Fibroblast of lung (primary cell): ENCODE measurements at regions not wholly inside any gene's neighbourhood (a gene's known extent, or its start where the extent isn't known, plus 50 kb on each side); places are given as distances from the start of the nearest gene placed in this dataset.

Experiments used
- DNase-seq, 2 donors: peaks; one replicate each; pipeline versions ENCODE4 v3.0.0 to v3.0.0-alpha.2; 2010; ENCODE audit warnings: low read depth in 2 of 2
- H2AFZ ChIP-seq: 2 replicates; pipeline ENCODE4 v1.5.1; 2012; ENCODE audit warnings: low read length, control low read depth, inconsistent platforms
- H3K27ac ChIP-seq: 2 replicates; pipeline ENCODE4 v1.5.1; 2011; ENCODE audit warnings: low read length, control low read depth; ENCODE audit not compliant: insufficient read depth
- H3K27me3 ChIP-seq: 2 replicates; pipeline ENCODE4 v1.5.1; 2011; ENCODE audit warnings: mild to moderate bottlenecking, low read length; ENCODE audit not compliant: control insufficient read depth, insufficient read depth
- H3K36me3 ChIP-seq: 2 replicates; pipeline ENCODE4 v1.5.1; 2011; ENCODE audit warnings: low read length; ENCODE audit not compliant: control insufficient read depth, insufficient read depth
- H3K4me1 ChIP-seq: 2 replicates; pipeline ENCODE4 v1.5.1; 2011; ENCODE audit warnings: low read length; ENCODE audit not compliant: control insufficient read depth, insufficient read depth; ENCODE audit errors: extremely low read depth
- H3K4me2 ChIP-seq: 2 replicates; pipeline ENCODE4 v1.5.1; 2011; ENCODE audit warnings: low read length, control low read depth; ENCODE audit not compliant: insufficient read depth; ENCODE audit errors: extremely low read depth
- H3K4me3 ChIP-seq, 4 experiments: fragments of 200-600 bp in 1 of 4; sonication (generic) in 1 of 4; replicated peaks in 1 of 4; 2 replicates each; pipeline ENCODE4 v1.5.1; 2011 to 2016; ENCODE audit warnings: low read length in 4 of 4, low read depth in 3 of 4, mild to moderate bottlenecking in 3 of 4, control low read depth in 2 of 4, inconsistent platforms in 1 of 4, mixed read lengths in 1 of 4; ENCODE audit not compliant: insufficient read depth in 1 of 4; ENCODE audit errors: control extremely low read depth in 1 of 4
- H3K79me2 ChIP-seq: 2 replicates; pipeline ENCODE4 v1.5.1; 2012; ENCODE audit warnings: mild to moderate bottlenecking, low read length, inconsistent platforms; ENCODE audit not compliant: control insufficient read depth, insufficient read depth
- H3K9ac ChIP-seq: 2 replicates; pipeline ENCODE4 v1.5.1; 2011; ENCODE audit warnings: mild to moderate bottlenecking, low read length, control low read depth; ENCODE audit not compliant: insufficient read depth
- H3K9me3 ChIP-seq: 2 replicates; pipeline ENCODE4 v1.5.1; 2012; ENCODE audit warnings: low read depth, low read length; ENCODE audit not compliant: control insufficient read depth, insufficient read depth
- H4K20me1 ChIP-seq: 2 replicates; pipeline ENCODE4 v1.5.1; 2011; ENCODE audit warnings: low read length; ENCODE audit not compliant: control insufficient read depth, insufficient read depth; ENCODE audit errors: extremely low read depth
- EZH2 ChIP-seq: IDR thresholded peaks from 2 replicates; pipeline ENCODE4 v1.5.1; 2012; ENCODE audit warnings: low read length, control low read depth, mild to moderate bottlenecking; ENCODE audit errors: missing control alignments
- TF ChIP-seq, protein P1 (sequence below), 2 donors: IDR thresholded peaks in 1 of 2; conservative IDR thresholded peaks in 1 of 2; 1 replicate in 1 of 2; 2 replicates in 1 of 2; pipeline ENCODE4 v1.5.1; 2011 to 2012; ENCODE audit warnings: low read length in 2 of 2, control low read depth in 1 of 2, inconsistent platforms in 1 of 2, low read depth in 1 of 2, mild to moderate bottlenecking in 1 of 2

DNA sequence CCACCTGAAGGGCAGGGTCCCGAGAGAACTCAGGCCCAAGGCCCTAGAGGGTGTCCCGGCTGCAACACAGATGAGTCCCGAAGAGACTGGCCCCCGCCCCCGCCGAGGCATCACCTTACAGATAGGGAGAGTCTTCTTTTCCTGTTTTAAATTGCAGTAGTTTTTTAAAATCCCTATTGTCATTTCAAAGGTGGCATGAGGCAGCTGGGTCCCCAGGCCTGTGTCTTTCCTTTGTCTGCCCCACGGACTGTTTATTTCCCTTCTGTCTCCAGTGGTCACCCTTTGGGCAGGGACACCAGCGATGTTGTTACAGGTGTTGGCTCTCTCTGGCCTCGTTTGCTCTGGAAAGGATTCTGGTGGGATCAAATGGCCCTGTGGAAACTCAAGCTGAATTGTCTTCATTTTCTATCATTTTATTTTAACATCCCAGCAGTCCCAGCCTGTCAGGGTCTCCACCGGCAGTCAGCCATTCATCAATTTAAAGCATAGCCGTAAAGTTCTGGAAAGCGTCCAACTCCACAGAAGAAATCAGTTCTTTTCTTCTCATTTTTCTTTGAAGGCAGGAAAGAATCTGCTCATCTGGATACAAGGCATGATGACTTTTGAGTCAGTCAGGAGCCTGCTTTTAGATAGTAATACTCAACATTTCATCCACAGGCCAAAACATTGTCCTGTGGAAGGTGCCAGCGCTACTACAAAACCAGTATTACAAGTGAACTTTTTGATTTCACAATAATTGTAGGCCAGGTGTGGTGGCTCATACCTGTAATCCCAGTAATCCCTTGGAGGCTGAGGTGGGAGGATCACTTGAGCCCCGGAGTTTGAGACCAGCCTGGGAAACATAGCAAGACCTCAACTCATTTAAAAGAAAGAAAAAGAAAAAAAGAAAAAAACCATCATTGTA lies 96.2 kb downstream of the HES1 start:
- Histone ChIP-seq H3K36me3 (no peaks in the 10 kb centered on the region), H3K9ac (no peak overlapping the region), H3K4me3 (no peak overlapping the region), H3K79me2 (no peaks in the 10 kb centered on the region), H2AFZ (no peak overlapping the region), H3K9me3 (no peaks in the 10 kb centered on the region), H3K27ac (no peak overlapping the region), H3K27me3 (no peaks in the 10 kb centered on the region), H3K4me2 (no peak overlapping the region), H4K20me1 (no peaks in the 10 kb centered on the region), H3K4me1 (no peaks in the 10 kb centered on the region)
- no peak for DNase-seq
- TF ChIP-seq, protein P1, sequence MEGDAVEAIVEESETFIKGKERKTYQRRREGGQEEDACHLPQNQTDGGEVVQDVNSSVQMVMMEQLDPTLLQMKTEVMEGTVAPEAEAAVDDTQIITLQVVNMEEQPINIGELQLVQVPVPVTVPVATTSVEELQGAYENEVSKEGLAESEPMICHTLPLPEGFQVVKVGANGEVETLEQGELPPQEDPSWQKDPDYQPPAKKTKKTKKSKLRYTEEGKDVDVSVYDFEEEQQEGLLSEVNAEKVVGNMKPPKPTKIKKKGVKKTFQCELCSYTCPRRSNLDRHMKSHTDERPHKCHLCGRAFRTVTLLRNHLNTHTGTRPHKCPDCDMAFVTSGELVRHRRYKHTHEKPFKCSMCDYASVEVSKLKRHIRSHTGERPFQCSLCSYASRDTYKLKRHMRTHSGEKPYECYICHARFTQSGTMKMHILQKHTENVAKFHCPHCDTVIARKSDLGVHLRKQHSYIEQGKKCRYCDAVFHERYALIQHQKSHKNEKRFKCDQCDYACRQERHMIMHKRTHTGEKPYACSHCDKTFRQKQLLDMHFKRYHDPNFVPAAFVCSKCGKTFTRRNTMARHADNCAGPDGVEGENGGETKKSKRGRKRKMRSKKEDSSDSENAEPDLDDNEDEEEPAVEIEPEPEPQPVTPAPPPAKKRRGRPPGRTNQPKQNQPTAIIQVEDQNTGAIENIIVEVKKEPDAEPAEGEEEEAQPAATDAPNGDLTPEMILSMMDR (conservative IDR thresholded peaks at IDR 0.05 in 1 of 2, IDR thresholded peaks at IDR 0.05 in 1 of 2; ENCODE audit: low read depth in 1 of 2, low read length in 2 of 2), result no peak
- TF ChIP-seq EZH2, result no peak

DNA sequence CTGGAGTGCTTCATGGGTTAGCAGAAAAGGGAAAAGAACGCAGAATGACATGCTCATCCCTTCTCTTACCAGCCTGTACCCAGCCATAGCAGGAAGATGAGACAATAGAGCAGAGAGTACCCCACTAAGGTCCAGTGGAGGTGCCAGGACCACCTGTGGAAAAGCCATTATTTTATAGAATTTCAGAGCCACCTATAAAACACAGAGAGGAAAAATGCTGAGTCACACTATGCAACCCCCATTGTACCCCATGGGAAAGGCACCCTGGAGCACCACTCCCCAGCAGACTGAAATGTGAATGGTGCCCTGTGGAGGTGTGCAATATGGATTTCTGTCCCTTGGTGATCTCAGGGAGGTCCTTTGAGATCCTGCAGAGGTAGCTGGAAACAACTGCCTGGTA lies 97.2 kb downstream of the HES1 start:
- H3K4me3 ChIP-seq, result no peak overlapping the region
- no peaks in the 10 kb centered on the region for H3K36me3 ChIP-seq
- H3K4me1 ChIP-seq, result no peaks in the 10 kb centered on the region
- H3K27ac ChIP-seq, result no peak overlapping the region
- no peaks in the 10 kb centered on the region for H4K20me1 ChIP-seq
- no peak overlapping the region for H3K4me2 ChIP-seq
- TF ChIP-seq EZH2, result no peak
- TF ChIP-seq, protein P1 (conservative IDR thresholded peaks at IDR 0.05 in 1 of 2, IDR thresholded peaks at IDR 0.05 in 1 of 2; ENCODE audit: low read depth in 1 of 2, low read length in 2 of 2), result no peak
- H2AFZ ChIP-seq, result no peak overlapping the region
- H3K9ac ChIP-seq, result no peak overlapping the region
- no peaks in the 10 kb centered on the region for H3K27me3 ChIP-seq
- DNase-seq, result no peak
- H3K79me2 ChIP-seq, result no peaks in the 10 kb centered on the region
- no peaks in the 10 kb centered on the region for H3K9me3 ChIP-seq

DNA sequence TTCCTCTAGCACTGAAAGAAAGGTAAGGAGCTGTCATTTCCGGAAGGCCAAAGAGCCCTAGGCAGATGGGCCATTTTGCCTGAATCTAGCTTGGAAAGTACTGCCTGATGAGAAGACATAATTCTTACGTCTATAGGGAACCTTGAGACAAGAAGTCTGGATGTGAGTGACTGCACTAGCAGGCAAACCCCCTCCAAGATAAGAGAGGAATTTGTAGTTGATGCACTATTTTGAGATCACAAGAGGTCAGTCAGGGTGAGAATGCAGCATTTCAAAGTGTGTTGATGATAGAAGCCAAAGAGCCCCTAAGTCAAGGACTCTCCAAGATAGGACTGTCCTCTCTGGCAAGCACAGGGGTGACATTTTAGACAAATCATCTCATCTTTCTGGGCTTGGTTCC lies 99.2 kb downstream of the HES1 start:
- Histone ChIP-seq H3K36me3 (no peaks in the 10 kb centered on the region), H3K4me2 (no peak overlapping the region), H3K9me3 (no peaks in the 10 kb centered on the region), H3K9ac (no peak overlapping the region), H3K4me3 (no peak overlapping the region), H3K27ac (no peak overlapping the region), H3K79me2 (no peaks in the 10 kb centered on the region), H4K20me1 (no peaks in the 10 kb centered on the region), H2AFZ (no peak overlapping the region), H3K27me3 (no peaks in the 10 kb centered on the region), H3K4me1 (no peaks in the 10 kb centered on the region)
- TF ChIP-seq EZH2, result no peak
- TF ChIP-seq, protein P1 (conservative IDR thresholded peaks at IDR 0.05 in 1 of 2, IDR thresholded peaks at IDR 0.05 in 1 of 2; ENCODE audit: low read depth in 1 of 2, low read length in 2 of 2), result no peak
- no peak for DNase-seq
